Right lobe of liver (tissue), 4 donors: ENCODE measurements at regions not wholly inside any gene's neighbourhood (a gene's known extent, or its start where the extent isn't known, plus 50 kb on each side); places are given as distances from the start of the nearest gene placed in this dataset.

ENCODE experiments used
- POLR2A ChIP-seq: fragments of 450-650 bp; IDR thresholded peaks from one replicate; pipeline ENCODE4 v1.6.1; 2017; ENCODE audit warnings: antibody characterized with exemption, mild to moderate bottlenecking
- TF ChIP-seq, protein P1 (sequence below), 4 donors: fragments of 200-600 bp in 3 of 4; fragments of 450-650 bp in 1 of 4; IDR thresholded peaks; one replicate each; pipeline versions ENCODE4 v1.5.1 to v1.8.0; 2016 to 2022; ENCODE audit warnings: antibody characterized with exemption in 4 of 4, mild to moderate bottlenecking in 2 of 4
- donor health status: DM: no; HTN: no; CAD: no.
- donor health status: DM: no; HTN: no; CAD: no.
- donor health status: DM: no; HTN: yes; CAD: no.

DNA sequence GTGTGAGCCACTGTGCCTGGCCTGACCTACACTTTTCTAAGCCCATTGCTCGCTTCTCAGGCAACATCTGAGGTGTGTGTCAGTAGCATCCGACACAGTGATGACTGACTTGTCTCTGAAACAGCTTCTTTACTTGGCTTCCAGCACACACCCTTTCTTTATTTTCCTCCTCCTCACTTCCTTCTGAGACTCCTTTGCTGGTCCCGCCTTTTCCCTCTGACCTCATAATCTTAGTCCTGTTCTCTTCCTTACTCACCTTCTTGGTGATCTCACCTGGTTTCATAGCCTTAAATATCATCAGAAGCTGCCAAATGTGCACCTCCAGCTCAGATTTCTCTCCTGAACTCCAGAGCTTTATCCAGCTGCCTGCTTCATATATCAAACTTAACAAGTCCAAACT, 66.6 kb upstream of the PELI1 start:
- TF ChIP-seq POLR2A = no peak
- TF ChIP-seq, protein P1, sequence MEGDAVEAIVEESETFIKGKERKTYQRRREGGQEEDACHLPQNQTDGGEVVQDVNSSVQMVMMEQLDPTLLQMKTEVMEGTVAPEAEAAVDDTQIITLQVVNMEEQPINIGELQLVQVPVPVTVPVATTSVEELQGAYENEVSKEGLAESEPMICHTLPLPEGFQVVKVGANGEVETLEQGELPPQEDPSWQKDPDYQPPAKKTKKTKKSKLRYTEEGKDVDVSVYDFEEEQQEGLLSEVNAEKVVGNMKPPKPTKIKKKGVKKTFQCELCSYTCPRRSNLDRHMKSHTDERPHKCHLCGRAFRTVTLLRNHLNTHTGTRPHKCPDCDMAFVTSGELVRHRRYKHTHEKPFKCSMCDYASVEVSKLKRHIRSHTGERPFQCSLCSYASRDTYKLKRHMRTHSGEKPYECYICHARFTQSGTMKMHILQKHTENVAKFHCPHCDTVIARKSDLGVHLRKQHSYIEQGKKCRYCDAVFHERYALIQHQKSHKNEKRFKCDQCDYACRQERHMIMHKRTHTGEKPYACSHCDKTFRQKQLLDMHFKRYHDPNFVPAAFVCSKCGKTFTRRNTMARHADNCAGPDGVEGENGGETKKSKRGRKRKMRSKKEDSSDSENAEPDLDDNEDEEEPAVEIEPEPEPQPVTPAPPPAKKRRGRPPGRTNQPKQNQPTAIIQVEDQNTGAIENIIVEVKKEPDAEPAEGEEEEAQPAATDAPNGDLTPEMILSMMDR (IDR thresholded peaks at IDR 0.05) = no peak
